IMR-90 (cell line): ENCODE measurements at regions not wholly inside any gene's neighbourhood (a gene's known extent, or its start where the extent isn't known, plus 50 kb on each side); places are given as distances from the start of the nearest gene placed in this dataset.

Source experiments
- ATAC-seq: fragments of 200-7000 bp; cut with Tn5 transposase; 2 replicates; pipeline ENCODE4 v1.9.1; 2020; ENCODE audit warnings: low read depth, mild to moderate bottlenecking, moderate library complexity
- BruUV-seq: library from RNA; stranded (reverse); fragments of 400-500 nt; replicated peaks from 2 replicates; lab custom pipeline; 2021; lab: Mats Ljungman, UMichigan
- CTCF ChIA-PET: fragments of 300-600 bp; formaldehyde crosslinking; extraction: SDS; loops from one replicate; lab custom pipeline; 2021; ENCODE audit warnings: antibody characterized with exemption; lab: Yijun Ruan, JAX
- POLR2A ChIA-PET: fragments of 300-600 bp; sonication (Branson Sonifier 250); formaldehyde crosslinking; loops from one replicate; lab custom pipeline; 2022; ENCODE audit warnings: antibody characterized with exemption; ENCODE audit not compliant: unreplicated experiment; lab: Charles Lee
- DNase-seq: peaks from one replicate; pipeline ENCODE4 v3.0.0; 2013
- H2AFZ ChIP-seq: replicated peaks from 2 replicates; pipeline ENCODE3; 2013; ENCODE audit warnings: low read length, mild to moderate bottlenecking; ENCODE audit not compliant: poor library complexity
- H2AK5ac ChIP-seq: 2 replicates; pipeline ENCODE4 v1.6.1; 2013; ENCODE audit warnings: low read depth, low read length, inconsistent platforms
- H2AK9ac ChIP-seq: replicated peaks from 2 replicates; pipeline ENCODE3; 2013; ENCODE audit warnings: mild to moderate bottlenecking, low read depth, low read length, moderate library complexity; ENCODE audit not compliant: poor library complexity
- H2BK120ac ChIP-seq: 2 replicates; pipeline ENCODE4 v1.6.1; 2013; ENCODE audit warnings: low read depth, low read length, inconsistent platforms
- H2BK15ac ChIP-seq: 3 replicates; pipeline ENCODE4 v1.6.1; 2013; ENCODE audit warnings: low read depth, low read length, inconsistent platforms
- H2BK20ac ChIP-seq: 2 replicates; pipeline ENCODE4 v1.6.1; 2013; ENCODE audit warnings: low read depth, mild to moderate bottlenecking, inconsistent platforms, low read length, moderate library complexity
- H2BK5ac ChIP-seq: 2 replicates; pipeline ENCODE4 v1.6.1; 2013; ENCODE audit warnings: mild to moderate bottlenecking, low read depth, low read length, inconsistent platforms; ENCODE audit not compliant: poor library complexity, severe bottlenecking
- H3K14ac ChIP-seq: replicated peaks from 2 replicates; pipeline ENCODE4 v1.6.1; 2013; ENCODE audit warnings: low read depth, low read length, inconsistent platforms
- H3K18ac ChIP-seq: 2 replicates; pipeline ENCODE4 v1.6.1; 2013; ENCODE audit warnings: low read depth, low read length, control low read depth
- H3K23ac ChIP-seq: 2 replicates; pipeline ENCODE4 v1.6.1; 2013; ENCODE audit warnings: low read depth, low read length, inconsistent platforms
- H3K27ac ChIP-seq: 2 replicates; pipeline ENCODE4 v1.5.1; 2013; ENCODE audit warnings: mild to moderate bottlenecking, control low read depth, low read length; ENCODE audit not compliant: insufficient read depth
- H3K27me3 ChIP-seq: 2 replicates; pipeline ENCODE4 v1.6.1; 2013; ENCODE audit warnings: low read length; ENCODE audit not compliant: control insufficient read depth, insufficient read depth
- H3K36me3 ChIP-seq: 2 replicates; pipeline ENCODE4 v1.6.1; 2013; ENCODE audit warnings: low read length, mixed read lengths; ENCODE audit not compliant: control insufficient read depth, insufficient read depth
- H3K4ac ChIP-seq: 2 replicates; pipeline ENCODE4 v1.6.1; 2013; ENCODE audit warnings: low read depth, low read length, inconsistent platforms
- H3K4me1 ChIP-seq: 2 replicates; pipeline ENCODE4 v1.6.1; 2013; ENCODE audit warnings: low read length, mixed read lengths; ENCODE audit not compliant: control insufficient read depth, insufficient read depth
- H3K4me2 ChIP-seq: 2 replicates; pipeline ENCODE4 v1.6.1; 2013; ENCODE audit warnings: low read depth, mild to moderate bottlenecking, control low read depth, low read length, moderate library complexity
- H3K4me3 ChIP-seq: 2 replicates; pipeline ENCODE4 v1.5.1; 2013; ENCODE audit warnings: low read depth, mild to moderate bottlenecking, control low read depth, low read length, moderate library complexity; ENCODE audit not compliant: insufficient read depth
- H3K56ac ChIP-seq: 2 replicates; pipeline ENCODE4 v1.6.1; 2013; ENCODE audit warnings: low read length, inconsistent platforms; ENCODE audit not compliant: insufficient read depth; ENCODE audit errors: extremely low read depth
- H3K79me1 ChIP-seq, 2 experiments: 2 replicates each; pipeline ENCODE4 v1.6.1; 2013; ENCODE audit warnings: low read length in 2 of 2, inconsistent platforms in 1 of 2, low read depth in 1 of 2
- H3K9ac ChIP-seq: 2 replicates; pipeline ENCODE4 v1.6.1; 2013; ENCODE audit warnings: low read depth, low read length, control low read depth
- H3K9me1 ChIP-seq: 2 replicates; pipeline ENCODE4 v1.6.1; 2013; ENCODE audit warnings: low read length, inconsistent platforms; ENCODE audit not compliant: insufficient read depth
- H3K9me3 ChIP-seq: 2 replicates; pipeline ENCODE4 v1.6.1; 2013; ENCODE audit warnings: low read length; ENCODE audit not compliant: control insufficient read depth, insufficient read depth
- H4K20me1 ChIP-seq: 2 replicates; pipeline ENCODE4 v1.6.1; 2013; ENCODE audit warnings: low read length, inconsistent platforms; ENCODE audit not compliant: insufficient read depth
- H4K5ac ChIP-seq: 2 replicates; pipeline ENCODE4 v1.6.1; 2013; ENCODE audit warnings: mild to moderate bottlenecking, low read depth, low read length, control low read depth
- H4K8ac ChIP-seq, 2 experiments: 2 replicates each; pipeline ENCODE4 v1.6.1; 2013; ENCODE audit warnings: low read depth in 2 of 2, low read length in 2 of 2, control low read depth in 1 of 2, inconsistent platforms in 1 of 2
- H4K91ac ChIP-seq: 2 replicates; pipeline ENCODE4 v1.6.1; 2013; ENCODE audit warnings: low read depth, low read length, inconsistent platforms; ENCODE audit not compliant: insufficient read depth
- BHLHE40 ChIP-seq: fragments of 150-350 bp; IDR thresholded peaks from 2 replicates; pipeline ENCODE4 v1.6.1; 2016; ENCODE audit warnings: mild to moderate bottlenecking, low read depth, low read length
- CEBPB ChIP-seq: IDR thresholded peaks from 2 replicates; pipeline ENCODE4 v1.6.1; 2012; ENCODE audit warnings: low read depth, low read length, improper control_type of control experiment
- CHD1 ChIP-seq: IDR thresholded peaks from 2 replicates; pipeline ENCODE4 v1.6.1; 2012; ENCODE audit warnings: low read depth, low read length, improper control_type of control experiment
- FOS ChIP-seq: fragments of 150-350 bp; IDR thresholded peaks from 2 replicates; pipeline ENCODE4 v1.6.1; 2016; ENCODE audit warnings: low read depth, low read length
- MAFK ChIP-seq: IDR thresholded peaks from 2 replicates; pipeline ENCODE4 v1.6.1; 2012; ENCODE audit warnings: low read depth, low read length, improper control_type of control experiment
- MAZ ChIP-seq: IDR thresholded peaks from 2 replicates; pipeline ENCODE4 v1.6.1; 2012; ENCODE audit warnings: low read depth, mild to moderate bottlenecking, low read length, improper control_type of control experiment, moderate library complexity, borderline replicate concordance
- MXI1 ChIP-seq: IDR thresholded peaks from 2 replicates; pipeline ENCODE4 v1.6.1; 2012; ENCODE audit warnings: low read depth, mild to moderate bottlenecking, low read length, moderate library complexity, borderline replicate concordance
- POLR2A ChIP-seq: IDR thresholded peaks from 2 replicates; pipeline ENCODE4 v1.6.1; 2012; ENCODE audit warnings: mild to moderate bottlenecking, low read depth, low read length
- RAD21 ChIP-seq: IDR thresholded peaks from 2 replicates; pipeline ENCODE4 v1.6.1; 2012; ENCODE audit warnings: low read length, improper control_type of control experiment
- RCOR1 ChIP-seq: IDR thresholded peaks from 2 replicates; pipeline ENCODE4 v1.6.1; 2012; ENCODE audit warnings: mild to moderate bottlenecking, low read length, improper control_type of control experiment; ENCODE audit not compliant: insufficient replicate concordance
- RFX5 ChIP-seq: IDR thresholded peaks from 2 replicates; pipeline ENCODE4 v1.8.0; 2012; ENCODE audit warnings: low read depth, mild to moderate bottlenecking, low read length, moderate library complexity
- SMC3 ChIP-seq: fragments of 150-350 bp; IDR thresholded peaks from 2 replicates; pipeline ENCODE4 v1.6.1; 2016; ENCODE audit warnings: low read depth, mild to moderate bottlenecking, antibody characterized with exemption, low read length, moderate library complexity
- dilution Hi-C: fragments of 300-500 bp; cut with HindIII; formaldehyde crosslinking; loops from one replicate; pipeline ENCODE4 v1.14.3; 2018; ENCODE audit warnings: low sequenced_read_pairs; ENCODE audit not compliant: unreplicated experiment
- in situ Hi-C: fragments of 300-500 bp; cut with MboI; formaldehyde crosslinking; loops from 3 replicates; pipeline ENCODE4 v1.14.3; 2019; ENCODE audit warnings: low sequenced_read_pairs, inconsistent platforms, mixed read lengths
- intact Hi-C: fragments of 100-400 bp; cut with micrococcal nuclease; formaldehyde crosslinking; loops from 2 replicates; pipeline ENCODE4 v1.10.0; 2022
- TF ChIP-seq, protein P1 (sequence below): fragments of 150-350 bp; IDR thresholded peaks from 2 replicates; pipeline ENCODE4 v1.6.1; 2017; ENCODE audit warnings: mild to moderate bottlenecking, antibody characterized with exemption, low read length, low read depth
- TF ChIP-seq, protein P2 (sequence below): conservative IDR thresholded peaks from 2 replicates; pipeline ENCODE4 v1.5.1; 2012; ENCODE audit warnings: mild to moderate bottlenecking, low read depth, low read length, improper control_type of control experiment
- TF ChIP-seq, protein P3 (sequence below): fragments of 150-350 bp; IDR thresholded peaks from 2 replicates; pipeline ENCODE4 v1.6.1; 2016; ENCODE audit warnings: low read depth, mild to moderate bottlenecking, low read length, moderate library complexity, borderline replicate concordance

DNA sequence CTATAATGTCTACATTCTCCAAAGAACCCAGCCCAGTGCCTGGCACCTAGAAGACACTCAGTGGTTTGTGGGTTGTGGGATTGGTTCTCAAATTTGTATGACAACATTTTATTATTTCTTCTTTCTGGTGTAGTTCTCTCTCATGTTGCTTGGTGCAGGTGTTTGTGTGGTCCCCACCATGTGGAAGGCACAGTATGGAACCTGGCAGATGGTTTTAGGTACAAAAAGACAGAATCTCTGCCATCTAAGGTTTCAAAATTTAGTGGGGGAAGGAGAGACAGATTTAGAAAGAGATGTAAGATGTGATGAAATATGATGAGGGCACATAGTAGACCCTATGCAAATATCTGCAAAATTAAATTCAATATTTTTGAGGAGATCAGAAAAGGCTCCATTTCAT is 323.8 kb downstream of the CDK5RAP2 start:
- H2BK120ac ChIP-seq, result no peak overlapping the region

More for the DNA sequence above, 323.8 kb downstream of the CDK5RAP2 start:
- Histone ChIP-seq H3K9me3 (no peaks in the 10 kb centered on the region), H3K4ac (no peak overlapping the region), H2AK9ac (no peak overlapping the region), H4K5ac (no peak overlapping the region), H4K91ac (no peak overlapping the region), H2AFZ (no peak overlapping the region), H3K23ac (no peak overlapping the region), H3K4me2 (no peak overlapping the region), H3K18ac (no peak overlapping the region), H3K4me3 (no peak overlapping the region), H3K14ac (no peak overlapping the region), H3K4me1 (no peaks in the 10 kb centered on the region), H2BK15ac (no peak overlapping the region), H3K27me3 (no peaks in the 10 kb centered on the region), H2AK5ac (no peak overlapping the region), H2BK5ac (no peak overlapping the region), H4K8ac (no peak overlapping the region), H3K9ac (no peak overlapping the region), H4K20me1 (no peaks in the 10 kb centered on the region), H2BK20ac (no peak overlapping the region), H3K36me3 (no peaks in the 10 kb centered on the region), H3K56ac (no peak overlapping the region), H3K9me1 (no peaks in the 10 kb centered on the region), H3K27ac (no peak overlapping the region), H3K79me1 (no peaks in the 10 kb centered on the region)
- in situ Hi-C loops, result no loop called here
- ChIA-PET CTCF (no interaction called here), POLR2A (no interaction called here)
- DNase-seq (no peak), ATAC-seq (no peak)
- TF ChIP-seq SMC3, result no peak
- no peak for TF ChIP-seq CEBPB
- TF ChIP-seq RCOR1, result no peak
- TF ChIP-seq, protein P1, sequence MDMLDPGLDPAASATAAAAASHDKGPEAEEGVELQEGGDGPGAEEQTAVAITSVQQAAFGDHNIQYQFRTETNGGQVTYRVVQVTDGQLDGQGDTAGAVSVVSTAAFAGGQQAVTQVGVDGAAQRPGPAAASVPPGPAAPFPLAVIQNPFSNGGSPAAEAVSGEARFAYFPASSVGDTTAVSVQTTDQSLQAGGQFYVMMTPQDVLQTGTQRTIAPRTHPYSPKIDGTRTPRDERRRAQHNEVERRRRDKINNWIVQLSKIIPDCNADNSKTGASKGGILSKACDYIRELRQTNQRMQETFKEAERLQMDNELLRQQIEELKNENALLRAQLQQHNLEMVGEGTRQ, result no peak
- TF ChIP-seq RFX5, result no peak
- no peak for TF ChIP-seq FOS
- TF ChIP-seq MAZ, result no peak
- TF ChIP-seq MXI1, result no peak
- TF ChIP-seq BHLHE40, result no peak
- TF ChIP-seq CHD1, result no peak
- TF ChIP-seq, protein P2, sequence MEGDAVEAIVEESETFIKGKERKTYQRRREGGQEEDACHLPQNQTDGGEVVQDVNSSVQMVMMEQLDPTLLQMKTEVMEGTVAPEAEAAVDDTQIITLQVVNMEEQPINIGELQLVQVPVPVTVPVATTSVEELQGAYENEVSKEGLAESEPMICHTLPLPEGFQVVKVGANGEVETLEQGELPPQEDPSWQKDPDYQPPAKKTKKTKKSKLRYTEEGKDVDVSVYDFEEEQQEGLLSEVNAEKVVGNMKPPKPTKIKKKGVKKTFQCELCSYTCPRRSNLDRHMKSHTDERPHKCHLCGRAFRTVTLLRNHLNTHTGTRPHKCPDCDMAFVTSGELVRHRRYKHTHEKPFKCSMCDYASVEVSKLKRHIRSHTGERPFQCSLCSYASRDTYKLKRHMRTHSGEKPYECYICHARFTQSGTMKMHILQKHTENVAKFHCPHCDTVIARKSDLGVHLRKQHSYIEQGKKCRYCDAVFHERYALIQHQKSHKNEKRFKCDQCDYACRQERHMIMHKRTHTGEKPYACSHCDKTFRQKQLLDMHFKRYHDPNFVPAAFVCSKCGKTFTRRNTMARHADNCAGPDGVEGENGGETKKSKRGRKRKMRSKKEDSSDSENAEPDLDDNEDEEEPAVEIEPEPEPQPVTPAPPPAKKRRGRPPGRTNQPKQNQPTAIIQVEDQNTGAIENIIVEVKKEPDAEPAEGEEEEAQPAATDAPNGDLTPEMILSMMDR, result no peak
- no peak for TF ChIP-seq POLR2A
- TF ChIP-seq, protein P3, sequence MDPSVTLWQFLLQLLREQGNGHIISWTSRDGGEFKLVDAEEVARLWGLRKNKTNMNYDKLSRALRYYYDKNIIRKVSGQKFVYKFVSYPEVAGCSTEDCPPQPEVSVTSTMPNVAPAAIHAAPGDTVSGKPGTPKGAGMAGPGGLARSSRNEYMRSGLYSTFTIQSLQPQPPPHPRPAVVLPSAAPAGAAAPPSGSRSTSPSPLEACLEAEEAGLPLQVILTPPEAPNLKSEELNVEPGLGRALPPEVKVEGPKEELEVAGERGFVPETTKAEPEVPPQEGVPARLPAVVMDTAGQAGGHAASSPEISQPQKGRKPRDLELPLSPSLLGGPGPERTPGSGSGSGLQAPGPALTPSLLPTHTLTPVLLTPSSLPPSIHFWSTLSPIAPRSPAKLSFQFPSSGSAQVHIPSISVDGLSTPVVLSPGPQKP, result no peak
- TF ChIP-seq MAFK, result no peak
- no peak for TF ChIP-seq RAD21
- dilution Hi-C loops, result no loop called here
- intact Hi-C loops, result no loop called here
- BruUV-seq, result no TSS peak
